22Rv1 (cell line): ENCODE measurements at regions not wholly inside any gene's neighbourhood (a gene's known extent, or its start where the extent isn't known, plus 50 kb on each side); places are given as distances from the start of the nearest gene placed in this dataset.

Source experiments
- CTCF ChIP-seq: fragments of 450-650 bp; IDR thresholded peaks from 2 replicates; pipeline ENCODE4 v1.5.1; 2017; ENCODE audit warnings: mild to moderate bottlenecking
- ZFX ChIP-seq: fragments of 450-650 bp; IDR thresholded peaks from 2 replicates; pipeline ENCODE4 v1.6.1; 2017; ENCODE audit warnings: antibody characterized with exemption, borderline replicate concordance

GRCh38 chr2:129112181-129112580 lies 793.5 kb upstream of the HS6ST1 start:
- TF ChIP-seq CTCF (no peak), ZFX (no peak)
